Peyer's patch (tissue), 4 donors: ENCODE measurements at regions not wholly inside any gene's neighbourhood (a gene's known extent, or its start where the extent isn't known, plus 50 kb on each side); places are given as distances from the start of the nearest gene placed in this dataset.

ENCODE experiments used
- DNase-seq, 3 donors: peaks; one replicate each; pipeline ENCODE4 v3.0.0-alpha.2; 2017 to 2019
- H3K27ac ChIP-seq, 4 donors: fragments of 200-600 bp; sonication (generic); one replicate each; pipeline ENCODE4 v1.5.1; 2016 to 2019
- H3K27me3 ChIP-seq, 2 donors: fragments of 200-600 bp; sonication (generic); one replicate each; pipeline ENCODE4 v1.5.1; 2019
- H3K36me3 ChIP-seq, 3 donors: fragments of 200-600 bp; sonication (generic); one replicate each; pipeline ENCODE4 v1.5.1; 2016 to 2019
- H3K4me1 ChIP-seq, 4 donors: fragments of 200-600 bp; sonication (generic); one replicate each; pipeline ENCODE4 v1.5.1; 2016 to 2019
- H3K4me3 ChIP-seq, 4 donors: fragments of 200-600 bp; sonication (generic); 1 replicate in 3 of 4; 2 replicates in 1 of 4; pipeline ENCODE4 v1.5.1; 2016 to 2019; ENCODE audit warnings: mild to moderate bottlenecking in 1 of 4
- H3K9me3 ChIP-seq, 4 donors: fragments of 200-600 bp; sonication (generic); one replicate each; pipeline ENCODE4 v1.5.1; 2016 to 2019; ENCODE audit warnings: mild to moderate bottlenecking in 1 of 4
- POLR2A ChIP-seq, 2 donors: fragments of 450-650 bp; IDR thresholded peaks; one replicate each; pipeline ENCODE4 v1.5.1; 2017; ENCODE audit warnings: antibody characterized with exemption in 2 of 2, mild to moderate bottlenecking in 2 of 2, moderate library complexity in 2 of 2
- TF ChIP-seq, protein P1 (sequence below), 6 experiments: fragments of 450-650 bp in 4 of 6; fragments of 200-600 bp in 2 of 6; sonication (generic) in 1 of 6; IDR thresholded peaks; one replicate each; pipeline ENCODE4 v1.5.1; 2017 to 2019; ENCODE audit warnings: antibody characterized with exemption in 6 of 6, mild to moderate bottlenecking in 3 of 6, moderate library complexity in 1 of 6

DNA sequence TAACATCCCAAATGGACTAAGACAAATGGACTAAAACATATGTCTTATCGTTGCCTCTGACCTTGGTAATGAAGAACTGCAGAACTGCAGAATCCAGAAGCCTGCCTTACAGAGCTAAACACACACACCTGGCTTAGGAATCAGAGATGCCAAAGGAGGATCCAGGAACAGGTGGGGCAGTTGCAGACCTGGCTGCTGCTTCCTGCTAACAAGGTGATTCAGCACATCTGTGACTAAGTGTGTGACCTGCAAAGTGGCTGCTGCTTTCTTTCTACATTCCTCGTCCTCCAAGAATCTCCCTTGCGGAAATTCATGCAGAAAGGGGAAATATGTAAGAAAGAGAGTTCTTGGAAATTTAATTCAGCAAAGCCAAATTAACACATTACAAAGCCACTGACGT, 96.8 kb upstream of the NLGN4X start:
- Histone ChIP-seq H3K27me3 (no peaks in the 10 kb centered on the region), H3K4me3 (no peak overlapping the region), H3K36me3 (no peaks in the 10 kb centered on the region), H3K9me3 (no peaks in the 10 kb centered on the region), H3K27ac (no peak overlapping the region), H3K4me1 (no peaks in the 10 kb centered on the region)
- no peak for DNase-seq
- TF ChIP-seq POLR2A (IDR thresholded peaks at IDR 0.05), result no peak
- TF ChIP-seq, protein P1, sequence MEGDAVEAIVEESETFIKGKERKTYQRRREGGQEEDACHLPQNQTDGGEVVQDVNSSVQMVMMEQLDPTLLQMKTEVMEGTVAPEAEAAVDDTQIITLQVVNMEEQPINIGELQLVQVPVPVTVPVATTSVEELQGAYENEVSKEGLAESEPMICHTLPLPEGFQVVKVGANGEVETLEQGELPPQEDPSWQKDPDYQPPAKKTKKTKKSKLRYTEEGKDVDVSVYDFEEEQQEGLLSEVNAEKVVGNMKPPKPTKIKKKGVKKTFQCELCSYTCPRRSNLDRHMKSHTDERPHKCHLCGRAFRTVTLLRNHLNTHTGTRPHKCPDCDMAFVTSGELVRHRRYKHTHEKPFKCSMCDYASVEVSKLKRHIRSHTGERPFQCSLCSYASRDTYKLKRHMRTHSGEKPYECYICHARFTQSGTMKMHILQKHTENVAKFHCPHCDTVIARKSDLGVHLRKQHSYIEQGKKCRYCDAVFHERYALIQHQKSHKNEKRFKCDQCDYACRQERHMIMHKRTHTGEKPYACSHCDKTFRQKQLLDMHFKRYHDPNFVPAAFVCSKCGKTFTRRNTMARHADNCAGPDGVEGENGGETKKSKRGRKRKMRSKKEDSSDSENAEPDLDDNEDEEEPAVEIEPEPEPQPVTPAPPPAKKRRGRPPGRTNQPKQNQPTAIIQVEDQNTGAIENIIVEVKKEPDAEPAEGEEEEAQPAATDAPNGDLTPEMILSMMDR (IDR thresholded peaks at IDR 0.05), result no peak

DNA sequence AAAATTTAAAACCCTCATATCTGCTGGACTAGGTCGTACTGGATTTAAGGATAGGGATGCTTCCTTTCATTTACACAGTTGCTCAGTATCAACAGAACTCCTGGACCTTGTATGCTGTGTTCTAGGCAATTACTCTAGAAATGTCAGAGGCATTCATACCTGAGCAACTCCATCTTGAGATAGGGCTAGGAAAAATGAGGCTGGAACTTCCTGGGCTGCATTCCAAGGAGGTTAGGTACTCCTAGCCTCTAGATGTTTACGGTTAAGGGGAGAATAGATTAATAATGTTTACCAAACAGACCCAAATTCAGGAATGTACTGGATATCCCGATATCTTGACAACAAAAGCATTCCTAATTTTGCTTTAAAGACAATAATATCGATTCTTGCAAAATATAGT, 84.7 kb upstream of the NLGN4X start:
- Histone ChIP-seq H3K9me3 (no peaks in the 10 kb centered on the region), H3K27ac (no peak overlapping the region), H3K4me3 (no peak overlapping the region), H3K27me3 (no peaks in the 10 kb centered on the region), H3K36me3 (no peaks in the 10 kb centered on the region), H3K4me1 (no peaks in the 10 kb centered on the region)
- TF ChIP-seq, protein P1 (IDR thresholded peaks at IDR 0.05), result no peak
- TF ChIP-seq POLR2A (IDR thresholded peaks at IDR 0.05), result no peak
- no peak for DNase-seq

DNA sequence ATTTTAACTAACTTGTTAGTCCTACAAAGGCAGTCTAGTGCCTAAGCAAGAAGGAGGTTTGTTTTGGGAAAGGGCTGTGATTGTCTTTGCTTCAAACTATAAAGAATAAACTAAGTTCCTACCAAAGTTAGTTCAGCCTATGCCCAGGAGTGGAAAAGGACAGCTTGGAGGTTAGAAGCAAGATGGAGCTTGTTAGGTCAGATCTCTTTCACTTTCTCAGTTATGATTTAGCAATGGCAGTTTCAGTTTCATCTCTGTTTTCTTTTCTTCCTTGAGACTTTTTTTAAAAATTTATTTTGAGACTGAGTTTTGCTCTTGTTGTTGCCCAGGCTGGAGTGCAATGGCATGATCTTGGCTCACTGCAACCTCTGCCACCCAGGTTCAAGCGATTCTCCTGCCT, 82.9 kb upstream of the NLGN4X start:
- Histone ChIP-seq H3K36me3 (no peaks in the 10 kb centered on the region), H3K9me3 (no peaks in the 10 kb centered on the region), H3K4me1 (no peaks in the 10 kb centered on the region), H3K27ac (no peak overlapping the region), H3K27me3 (no peaks in the 10 kb centered on the region), H3K4me3 (no peak overlapping the region)
- no peak for DNase-seq
- TF ChIP-seq POLR2A (IDR thresholded peaks at IDR 0.05), result no peak
- TF ChIP-seq, protein P1 (IDR thresholded peaks at IDR 0.05), result no peak

DNA sequence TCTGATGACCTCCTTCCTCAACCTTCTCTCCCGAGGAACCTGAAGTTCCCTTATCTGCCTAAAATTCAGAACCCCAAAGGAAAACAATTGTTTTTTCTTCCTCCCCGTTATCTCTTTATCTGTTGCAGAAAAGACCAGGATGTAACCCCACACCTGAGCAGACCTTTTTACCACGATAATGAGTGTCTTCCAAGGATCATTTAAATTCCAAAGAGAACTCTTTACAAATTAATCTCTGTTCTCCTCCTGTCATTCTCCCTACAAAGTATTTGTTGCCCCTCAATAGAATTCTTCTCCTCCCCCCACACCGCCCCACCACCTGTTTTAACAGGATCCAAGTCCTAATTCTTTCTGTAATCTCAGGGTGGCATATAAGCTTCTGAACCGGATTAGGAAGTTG, 78.5 kb upstream of the NLGN4X start:
- no peak for DNase-seq
- TF ChIP-seq, protein P1 (IDR thresholded peaks at IDR 0.05), result no peak
- TF ChIP-seq POLR2A (IDR thresholded peaks at IDR 0.05), result no peak
- Histone ChIP-seq H3K36me3 (no peaks in the 10 kb centered on the region), H3K27me3 (no peaks in the 10 kb centered on the region), H3K9me3 (no peaks in the 10 kb centered on the region), H3K27ac (no peak overlapping the region), H3K4me1 (no peaks in the 10 kb centered on the region), H3K4me3 (no peak overlapping the region)

DNA sequence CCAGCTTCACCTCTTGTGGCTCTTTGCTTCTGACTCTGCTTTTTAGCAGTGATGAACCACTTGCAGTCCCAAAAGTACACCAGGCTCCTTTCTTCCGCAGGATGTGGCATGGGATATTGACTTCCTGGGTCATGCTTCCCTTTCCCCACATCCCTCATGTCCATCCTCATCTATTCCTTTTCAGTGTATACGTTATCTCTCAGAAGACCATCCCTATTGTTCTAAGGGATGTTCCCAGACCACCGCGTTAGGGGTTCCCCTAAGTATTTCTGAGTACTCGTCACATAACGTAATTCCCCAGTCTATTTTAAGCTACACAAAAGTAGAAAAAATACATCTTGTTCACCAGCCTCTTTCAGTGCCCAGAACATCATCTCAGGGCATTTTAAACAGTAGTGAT, 71.1 kb upstream of the NLGN4X start:
- DNase-seq, result no peak
- Histone ChIP-seq H3K27me3 (no peaks in the 10 kb centered on the region), H3K4me3 (no peak overlapping the region), H3K27ac (no peak overlapping the region), H3K36me3 (no peaks in the 10 kb centered on the region), H3K4me1 (no peaks in the 10 kb centered on the region), H3K9me3 (no peaks in the 10 kb centered on the region)
- no peak for TF ChIP-seq POLR2A (IDR thresholded peaks at IDR 0.05)
- TF ChIP-seq, protein P1 (IDR thresholded peaks at IDR 0.05), result no peak

DNA sequence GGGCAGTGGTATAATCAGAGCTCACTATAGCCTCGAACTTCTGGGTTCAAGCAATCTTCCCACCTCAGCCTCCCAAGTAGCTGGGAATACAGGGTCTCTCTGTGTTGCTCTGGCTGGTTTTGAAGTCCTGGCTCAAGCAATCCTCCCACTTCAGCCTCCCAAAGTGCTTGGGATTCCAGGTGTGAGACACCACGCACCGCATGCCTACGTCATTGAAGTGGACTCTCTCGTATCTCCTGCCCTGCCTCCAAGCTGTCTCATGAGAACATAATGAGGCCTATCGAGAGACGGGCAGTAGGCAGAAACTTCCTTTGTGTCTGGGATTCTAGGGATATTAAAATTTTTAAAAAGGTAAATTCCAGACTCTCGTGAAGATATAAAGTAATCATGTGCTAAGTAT, 65.0 kb upstream of the NLGN4X start:
- no peaks in the 10 kb centered on the region for H3K4me1 ChIP-seq
- TF ChIP-seq, protein P1 (IDR thresholded peaks at IDR 0.05), result no peak
- no peak for TF ChIP-seq POLR2A (IDR thresholded peaks at IDR 0.05)
- H3K36me3 ChIP-seq, result no peaks in the 10 kb centered on the region
- no peak for DNase-seq
- no peaks in the 10 kb centered on the region for H3K9me3 ChIP-seq
- no peak overlapping the region for H3K27ac ChIP-seq
- H3K27me3 ChIP-seq, result no peaks in the 10 kb centered on the region
- H3K4me3 ChIP-seq, result no peak overlapping the region
